ENCODE measurements at regions not wholly inside any gene's neighbourhood (a gene's known extent, or its start where the extent isn't known, plus 50 kb on each side); places are given as distances from the start of the nearest gene placed in this dataset.

DNA sequence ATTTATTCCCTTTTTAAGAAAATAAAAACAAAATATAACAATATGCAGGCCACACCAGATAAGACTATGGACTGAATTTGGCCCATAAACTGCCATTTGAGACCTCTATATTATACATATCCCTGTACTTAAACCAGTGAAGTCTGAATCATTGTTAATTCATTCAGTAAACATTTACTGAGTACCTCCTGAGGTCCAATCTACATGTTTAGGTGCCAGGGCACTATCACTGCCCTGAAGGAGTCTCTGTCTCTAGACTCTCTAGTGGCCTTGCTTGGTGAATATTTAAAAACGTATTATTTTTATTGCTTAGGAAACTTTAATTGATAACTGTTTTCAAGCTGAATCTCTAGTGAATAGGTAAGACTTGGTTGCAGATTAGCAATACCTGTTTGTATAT is 74.7 kb upstream of the ELL2 start:
- TF ChIP-seq, protein P1, sequence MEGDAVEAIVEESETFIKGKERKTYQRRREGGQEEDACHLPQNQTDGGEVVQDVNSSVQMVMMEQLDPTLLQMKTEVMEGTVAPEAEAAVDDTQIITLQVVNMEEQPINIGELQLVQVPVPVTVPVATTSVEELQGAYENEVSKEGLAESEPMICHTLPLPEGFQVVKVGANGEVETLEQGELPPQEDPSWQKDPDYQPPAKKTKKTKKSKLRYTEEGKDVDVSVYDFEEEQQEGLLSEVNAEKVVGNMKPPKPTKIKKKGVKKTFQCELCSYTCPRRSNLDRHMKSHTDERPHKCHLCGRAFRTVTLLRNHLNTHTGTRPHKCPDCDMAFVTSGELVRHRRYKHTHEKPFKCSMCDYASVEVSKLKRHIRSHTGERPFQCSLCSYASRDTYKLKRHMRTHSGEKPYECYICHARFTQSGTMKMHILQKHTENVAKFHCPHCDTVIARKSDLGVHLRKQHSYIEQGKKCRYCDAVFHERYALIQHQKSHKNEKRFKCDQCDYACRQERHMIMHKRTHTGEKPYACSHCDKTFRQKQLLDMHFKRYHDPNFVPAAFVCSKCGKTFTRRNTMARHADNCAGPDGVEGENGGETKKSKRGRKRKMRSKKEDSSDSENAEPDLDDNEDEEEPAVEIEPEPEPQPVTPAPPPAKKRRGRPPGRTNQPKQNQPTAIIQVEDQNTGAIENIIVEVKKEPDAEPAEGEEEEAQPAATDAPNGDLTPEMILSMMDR (IDR thresholded peaks at IDR 0.05) = no peak
- TF ChIP-seq POLR2A (IDR thresholded peaks at IDR 0.05) (no peak), POLR2AphosphoS5 (IDR thresholded peaks at IDR 0.05) (no peak)
